ENCODE measurements at regions not wholly inside any gene's neighbourhood (a gene's known extent, or its start where the extent isn't known, plus 50 kb on each side); places are given as distances from the start of the nearest gene placed in this dataset.

DNA sequence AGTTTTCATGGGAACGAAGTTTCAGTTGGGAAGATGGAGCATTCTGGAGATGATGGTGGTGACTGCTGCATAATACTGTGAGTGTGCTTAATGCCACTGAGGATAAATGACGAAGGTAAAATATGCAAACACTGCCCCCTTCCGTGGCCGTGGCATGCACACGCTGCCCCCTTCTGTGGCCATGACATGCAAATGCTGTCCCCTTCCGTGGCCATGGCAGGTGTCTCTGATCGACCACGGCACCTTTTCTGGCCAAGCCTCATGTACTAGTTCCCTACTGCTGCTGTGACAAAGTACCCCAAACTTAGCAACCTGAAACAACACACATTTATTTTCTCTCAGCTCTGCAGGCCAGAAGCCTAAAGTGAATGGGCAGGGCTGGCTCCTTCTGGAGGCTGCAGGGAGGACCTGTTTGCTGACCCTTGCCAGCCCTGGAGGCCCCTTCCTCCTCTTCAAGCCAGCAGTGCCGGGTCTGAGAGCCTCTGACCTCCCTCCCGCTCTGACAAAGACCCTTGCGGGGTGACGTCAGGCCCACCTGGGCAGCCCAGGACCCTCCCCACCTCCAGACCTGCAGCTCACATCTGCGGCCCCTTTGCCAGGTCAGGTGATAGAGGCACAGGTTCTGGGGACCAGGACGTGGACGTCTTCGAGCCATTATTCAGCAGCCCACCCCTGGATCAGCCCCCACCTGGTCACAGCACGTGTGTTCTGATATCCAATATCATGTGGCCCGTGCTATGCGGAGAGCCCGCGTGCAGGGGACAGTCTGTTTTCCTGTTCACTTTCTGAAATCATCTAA, 82.0 kb downstream of the MICALL2 start:
- TF ChIP-seq, protein P1, sequence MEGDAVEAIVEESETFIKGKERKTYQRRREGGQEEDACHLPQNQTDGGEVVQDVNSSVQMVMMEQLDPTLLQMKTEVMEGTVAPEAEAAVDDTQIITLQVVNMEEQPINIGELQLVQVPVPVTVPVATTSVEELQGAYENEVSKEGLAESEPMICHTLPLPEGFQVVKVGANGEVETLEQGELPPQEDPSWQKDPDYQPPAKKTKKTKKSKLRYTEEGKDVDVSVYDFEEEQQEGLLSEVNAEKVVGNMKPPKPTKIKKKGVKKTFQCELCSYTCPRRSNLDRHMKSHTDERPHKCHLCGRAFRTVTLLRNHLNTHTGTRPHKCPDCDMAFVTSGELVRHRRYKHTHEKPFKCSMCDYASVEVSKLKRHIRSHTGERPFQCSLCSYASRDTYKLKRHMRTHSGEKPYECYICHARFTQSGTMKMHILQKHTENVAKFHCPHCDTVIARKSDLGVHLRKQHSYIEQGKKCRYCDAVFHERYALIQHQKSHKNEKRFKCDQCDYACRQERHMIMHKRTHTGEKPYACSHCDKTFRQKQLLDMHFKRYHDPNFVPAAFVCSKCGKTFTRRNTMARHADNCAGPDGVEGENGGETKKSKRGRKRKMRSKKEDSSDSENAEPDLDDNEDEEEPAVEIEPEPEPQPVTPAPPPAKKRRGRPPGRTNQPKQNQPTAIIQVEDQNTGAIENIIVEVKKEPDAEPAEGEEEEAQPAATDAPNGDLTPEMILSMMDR (IDR thresholded peaks at IDR 0.05; ENCODE audit: control extremely low read depth, extremely low read depth, low read depth, missing control alignments): peak; percentile 13
- DNase-seq (ENCODE audit: extremely low spot score): no peak
- CTCF ChIA-PET: no interaction called here
- POLR2A ChIA-PET: no interaction called here

DNA sequence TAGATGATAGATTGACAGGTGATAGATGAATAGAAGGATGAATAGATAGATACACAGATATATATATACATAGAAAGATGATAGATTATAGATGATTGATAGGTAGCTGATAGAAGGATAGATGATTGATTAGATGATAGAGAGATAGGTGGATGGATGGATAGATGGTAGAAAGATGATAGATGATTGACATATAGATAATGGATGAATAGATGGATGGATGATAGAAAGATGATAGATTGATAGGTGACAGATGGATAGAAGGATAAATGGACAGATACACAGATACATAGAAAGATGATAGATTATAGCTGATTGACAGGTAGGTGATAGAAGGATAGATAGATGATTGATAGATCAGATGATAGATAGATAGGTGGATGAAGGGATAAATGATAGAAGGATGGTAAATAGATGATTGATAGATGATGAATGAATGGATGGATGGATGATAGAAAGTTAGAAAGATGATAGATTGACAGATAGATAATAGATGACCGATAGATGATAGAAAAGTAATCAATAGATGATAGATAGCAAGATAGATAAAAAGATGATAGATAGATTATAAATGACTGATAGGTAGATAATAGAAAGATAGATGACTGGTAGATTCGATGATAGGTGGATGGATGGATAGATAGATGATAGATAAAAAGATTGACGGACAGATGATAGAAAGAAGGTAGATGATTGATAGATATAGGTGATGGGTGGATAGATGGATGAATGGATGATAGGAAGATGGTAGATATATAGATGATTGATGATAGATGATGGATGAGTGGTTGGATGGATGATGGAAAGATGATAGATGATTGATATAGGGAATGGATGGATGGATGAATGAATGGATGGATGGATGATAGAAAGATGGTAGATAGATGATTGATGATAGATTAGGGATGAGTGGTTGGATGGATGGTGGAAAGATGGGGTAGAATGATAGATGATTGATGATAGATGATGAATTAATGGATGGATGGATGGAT, 80.4 kb downstream of the MICALL2 start:
- ChIA-PET CTCF (no interaction called here), POLR2A (no interaction called here)
- TF ChIP-seq, protein P1 (IDR thresholded peaks at IDR 0.05; ENCODE audit: control extremely low read depth, extremely low read depth, low read depth, missing control alignments): no peak
- no peak for DNase-seq (ENCODE audit: extremely low spot score)

DNA sequence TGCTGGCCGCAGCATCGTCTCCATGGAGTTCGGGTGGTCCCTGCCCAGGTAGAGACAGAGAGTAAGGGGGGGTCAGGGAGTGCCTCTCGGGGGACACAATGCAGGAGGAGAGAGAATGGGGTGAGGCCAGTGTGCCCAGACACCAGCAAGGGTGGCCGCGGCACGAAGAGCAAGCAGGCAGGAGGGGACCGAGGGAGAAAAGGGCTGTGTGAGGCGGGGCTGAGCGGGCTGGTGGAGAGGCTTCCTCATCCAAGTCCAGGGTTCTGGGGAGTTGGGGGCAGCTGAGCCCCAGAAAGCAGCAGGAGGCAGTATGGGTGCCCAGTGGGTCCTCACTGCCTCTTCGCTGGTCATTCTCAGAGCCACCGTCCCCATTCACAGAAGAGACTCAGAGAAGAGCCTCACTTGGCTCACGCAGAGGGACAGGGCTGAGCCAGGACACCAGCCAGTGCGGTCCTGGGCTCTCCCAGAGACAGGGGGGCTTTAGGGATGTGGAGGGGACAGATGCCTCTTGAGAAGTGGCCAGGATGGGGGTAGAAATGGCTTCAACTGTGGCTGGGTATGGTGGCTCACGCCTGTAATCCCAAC, 78.9 kb downstream of the MICALL2 start:
- POLR2A ChIA-PET: no interaction called here
- TF ChIP-seq, protein P1 (IDR thresholded peaks at IDR 0.05; ENCODE audit: control extremely low read depth, extremely low read depth, low read depth, missing control alignments): no peak
- DNase-seq (ENCODE audit: extremely low spot score): no peak
- CTCF ChIA-PET: no interaction called here

DNA sequence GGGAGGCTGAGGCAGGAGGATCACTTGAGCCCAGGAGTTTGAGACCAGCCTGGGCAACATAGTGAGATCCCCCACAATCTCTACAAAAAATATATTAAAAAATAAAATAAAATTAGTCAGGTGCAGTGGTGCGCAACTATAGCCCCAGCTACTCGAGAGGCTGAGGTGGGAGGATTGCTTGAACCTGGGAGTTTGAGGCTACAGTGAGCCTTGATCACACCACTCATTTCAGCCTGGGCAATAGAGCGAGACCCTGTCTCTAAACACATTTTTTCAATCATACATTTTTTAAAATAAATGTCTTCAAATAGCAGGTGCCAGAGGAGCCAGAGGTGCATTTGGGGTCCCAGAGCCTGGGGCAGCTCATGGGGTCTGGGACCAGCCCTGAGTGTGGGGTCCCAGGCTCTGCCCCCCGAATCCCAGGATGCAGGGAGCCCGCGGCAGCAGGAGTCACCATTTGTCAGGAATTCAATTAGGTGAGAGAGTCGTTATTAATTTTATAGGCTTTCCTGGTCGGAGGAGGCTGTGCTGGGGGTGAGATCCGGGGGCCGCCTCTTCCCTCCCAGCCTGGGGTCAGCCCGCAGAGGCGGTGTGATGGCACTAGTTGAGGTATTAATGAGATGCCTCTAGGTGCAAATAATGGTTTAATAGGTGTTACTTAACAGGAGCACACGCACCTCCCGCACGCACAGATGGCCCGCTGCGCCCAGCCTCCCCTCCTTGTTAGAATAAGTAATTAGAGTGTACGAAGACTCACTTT, 78.3 kb downstream of the MICALL2 start:
- CTCF ChIA-PET: no interaction called here
- DNase-seq (ENCODE audit: extremely low spot score): no peak
- POLR2A ChIA-PET: no interaction called here
- TF ChIP-seq, protein P1 (IDR thresholded peaks at IDR 0.05; ENCODE audit: control extremely low read depth, extremely low read depth, low read depth, missing control alignments): no peak

DNA sequence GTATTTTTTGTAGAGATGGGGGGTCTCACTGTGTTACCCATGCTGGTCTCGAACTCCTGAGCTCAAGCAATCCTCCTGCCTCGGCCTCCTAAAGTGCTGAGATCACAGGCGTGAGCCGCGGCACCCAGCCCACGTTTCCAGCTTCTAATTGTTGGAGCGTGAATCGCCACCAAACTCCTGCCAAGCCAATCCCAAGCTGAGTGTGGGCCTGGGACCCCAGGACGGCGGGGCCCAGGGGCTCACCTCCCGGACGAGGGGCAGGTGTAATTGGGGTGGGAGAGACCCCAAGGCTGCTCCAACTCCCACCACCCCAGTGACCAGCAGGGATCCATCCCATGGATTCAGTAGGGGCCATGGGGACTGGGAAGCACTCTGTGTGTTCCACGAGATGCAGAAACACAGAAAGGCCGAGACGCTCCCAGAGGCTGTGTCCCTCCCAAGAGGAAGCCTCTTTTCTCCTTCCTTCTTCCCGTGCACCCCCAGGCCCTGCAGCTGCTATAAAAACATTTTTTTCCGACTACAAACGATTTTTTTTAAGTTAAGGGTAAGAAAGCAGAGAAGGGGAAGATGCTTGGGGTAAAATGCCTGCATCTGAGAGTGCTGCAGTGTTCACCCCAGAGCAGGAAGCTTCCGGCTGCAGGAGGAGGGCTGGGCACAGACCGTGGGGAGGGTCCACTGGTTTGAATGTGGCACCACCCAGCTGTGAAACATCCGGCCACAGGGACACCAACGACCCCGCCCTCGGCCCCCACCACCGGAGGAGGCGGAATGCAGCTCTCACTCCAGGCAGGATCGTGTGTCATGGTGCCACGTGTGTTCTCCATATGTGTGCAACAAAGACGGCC, 76.5 kb downstream of the MICALL2 start:
- ChIA-PET POLR2A (no interaction called here), CTCF (no interaction called here)
- no peak for DNase-seq (ENCODE audit: extremely low spot score)
- TF ChIP-seq, protein P1 (IDR thresholded peaks at IDR 0.05; ENCODE audit: control extremely low read depth, extremely low read depth, low read depth, missing control alignments): no peak

All from GM10248 (cell line).